IMR-90 (cell line): ENCODE measurements at regions not wholly inside any gene's neighbourhood (a gene's known extent, or its start where the extent isn't known, plus 50 kb on each side); places are given as distances from the start of the nearest gene placed in this dataset.

ENCODE experiments used
- ATAC-seq: fragments of 200-7000 bp; cut with Tn5 transposase; 2 replicates; pipeline ENCODE4 v1.9.1; 2020; ENCODE audit warnings: low read depth, mild to moderate bottlenecking, moderate library complexity
- BruUV-seq: library from RNA; stranded (reverse); fragments of 400-500 nt; replicated peaks from 2 replicates; lab custom pipeline; 2021; lab: Mats Ljungman, UMichigan
- CTCF ChIA-PET: fragments of 300-600 bp; formaldehyde crosslinking; extraction: SDS; loops from one replicate; lab custom pipeline; 2021; ENCODE audit warnings: antibody characterized with exemption; lab: Yijun Ruan, JAX
- POLR2A ChIA-PET: fragments of 300-600 bp; sonication (Branson Sonifier 250); formaldehyde crosslinking; loops from one replicate; lab custom pipeline; 2022; ENCODE audit warnings: antibody characterized with exemption; ENCODE audit not compliant: unreplicated experiment; lab: Charles Lee
- DNase-seq: peaks from one replicate; pipeline ENCODE4 v3.0.0; 2013
- H2AFZ ChIP-seq: replicated peaks from 2 replicates; pipeline ENCODE3; 2013; ENCODE audit warnings: low read length, mild to moderate bottlenecking; ENCODE audit not compliant: poor library complexity
- H2AK5ac ChIP-seq: 2 replicates; pipeline ENCODE4 v1.6.1; 2013; ENCODE audit warnings: low read depth, low read length, inconsistent platforms
- H2AK9ac ChIP-seq: replicated peaks from 2 replicates; pipeline ENCODE3; 2013; ENCODE audit warnings: mild to moderate bottlenecking, low read depth, low read length, moderate library complexity; ENCODE audit not compliant: poor library complexity
- H2BK120ac ChIP-seq: 2 replicates; pipeline ENCODE4 v1.6.1; 2013; ENCODE audit warnings: low read depth, low read length, inconsistent platforms
- H2BK15ac ChIP-seq: 3 replicates; pipeline ENCODE4 v1.6.1; 2013; ENCODE audit warnings: low read depth, low read length, inconsistent platforms
- H2BK20ac ChIP-seq: 2 replicates; pipeline ENCODE4 v1.6.1; 2013; ENCODE audit warnings: low read depth, mild to moderate bottlenecking, inconsistent platforms, low read length, moderate library complexity
- H2BK5ac ChIP-seq: 2 replicates; pipeline ENCODE4 v1.6.1; 2013; ENCODE audit warnings: mild to moderate bottlenecking, low read depth, low read length, inconsistent platforms; ENCODE audit not compliant: poor library complexity, severe bottlenecking
- H3K14ac ChIP-seq: replicated peaks from 2 replicates; pipeline ENCODE4 v1.6.1; 2013; ENCODE audit warnings: low read depth, low read length, inconsistent platforms
- H3K18ac ChIP-seq: 2 replicates; pipeline ENCODE4 v1.6.1; 2013; ENCODE audit warnings: low read depth, low read length, control low read depth
- H3K23ac ChIP-seq: 2 replicates; pipeline ENCODE4 v1.6.1; 2013; ENCODE audit warnings: low read depth, low read length, inconsistent platforms
- H3K27ac ChIP-seq: 2 replicates; pipeline ENCODE4 v1.5.1; 2013; ENCODE audit warnings: mild to moderate bottlenecking, control low read depth, low read length; ENCODE audit not compliant: insufficient read depth
- H3K27me3 ChIP-seq: 2 replicates; pipeline ENCODE4 v1.6.1; 2013; ENCODE audit warnings: low read length; ENCODE audit not compliant: control insufficient read depth, insufficient read depth
- H3K36me3 ChIP-seq: 2 replicates; pipeline ENCODE4 v1.6.1; 2013; ENCODE audit warnings: low read length, mixed read lengths; ENCODE audit not compliant: control insufficient read depth, insufficient read depth
- H3K4ac ChIP-seq: 2 replicates; pipeline ENCODE4 v1.6.1; 2013; ENCODE audit warnings: low read depth, low read length, inconsistent platforms
- H3K4me1 ChIP-seq: 2 replicates; pipeline ENCODE4 v1.6.1; 2013; ENCODE audit warnings: low read length, mixed read lengths; ENCODE audit not compliant: control insufficient read depth, insufficient read depth
- H3K4me2 ChIP-seq: 2 replicates; pipeline ENCODE4 v1.6.1; 2013; ENCODE audit warnings: low read depth, mild to moderate bottlenecking, control low read depth, low read length, moderate library complexity
- H3K4me3 ChIP-seq: 2 replicates; pipeline ENCODE4 v1.5.1; 2013; ENCODE audit warnings: low read depth, mild to moderate bottlenecking, control low read depth, low read length, moderate library complexity; ENCODE audit not compliant: insufficient read depth
- H3K56ac ChIP-seq: 2 replicates; pipeline ENCODE4 v1.6.1; 2013; ENCODE audit warnings: low read length, inconsistent platforms; ENCODE audit not compliant: insufficient read depth; ENCODE audit errors: extremely low read depth
- H3K79me1 ChIP-seq, 2 experiments: 2 replicates each; pipeline ENCODE4 v1.6.1; 2013; ENCODE audit warnings: low read length in 2 of 2, inconsistent platforms in 1 of 2, low read depth in 1 of 2
- H3K9ac ChIP-seq: 2 replicates; pipeline ENCODE4 v1.6.1; 2013; ENCODE audit warnings: low read depth, low read length, control low read depth
- H3K9me1 ChIP-seq: 2 replicates; pipeline ENCODE4 v1.6.1; 2013; ENCODE audit warnings: low read length, inconsistent platforms; ENCODE audit not compliant: insufficient read depth
- H3K9me3 ChIP-seq: 2 replicates; pipeline ENCODE4 v1.6.1; 2013; ENCODE audit warnings: low read length; ENCODE audit not compliant: control insufficient read depth, insufficient read depth
- H4K20me1 ChIP-seq: 2 replicates; pipeline ENCODE4 v1.6.1; 2013; ENCODE audit warnings: low read length, inconsistent platforms; ENCODE audit not compliant: insufficient read depth
- H4K5ac ChIP-seq: 2 replicates; pipeline ENCODE4 v1.6.1; 2013; ENCODE audit warnings: mild to moderate bottlenecking, low read depth, low read length, control low read depth
- H4K8ac ChIP-seq, 2 experiments: 2 replicates each; pipeline ENCODE4 v1.6.1; 2013; ENCODE audit warnings: low read depth in 2 of 2, low read length in 2 of 2, control low read depth in 1 of 2, inconsistent platforms in 1 of 2
- H4K91ac ChIP-seq: 2 replicates; pipeline ENCODE4 v1.6.1; 2013; ENCODE audit warnings: low read depth, low read length, inconsistent platforms; ENCODE audit not compliant: insufficient read depth
- CEBPB ChIP-seq: IDR thresholded peaks from 2 replicates; pipeline ENCODE4 v1.6.1; 2012; ENCODE audit warnings: low read depth, low read length, improper control_type of control experiment
- WGBS, 2 experiments: methylation state at CpG; one replicate each; pipeline versions ENCODE4 v1.1.5 to v1.1.7; 2013; ENCODE audit warnings: missing lambda C conversion rate in 2 of 2; ENCODE audit not compliant: insufficient read length in 1 of 2; ENCODE audit errors: extremely low coverage in 2 of 2; 5-methylcytosine and 5-hydroxymethylcytosine counted together
- dilution Hi-C: fragments of 300-500 bp; cut with HindIII; formaldehyde crosslinking; loops from one replicate; pipeline ENCODE4 v1.14.3; 2018; ENCODE audit warnings: low sequenced_read_pairs; ENCODE audit not compliant: unreplicated experiment
- in situ Hi-C: fragments of 300-500 bp; cut with MboI; formaldehyde crosslinking; loops from 3 replicates; pipeline ENCODE4 v1.14.3; 2019; ENCODE audit warnings: low sequenced_read_pairs, inconsistent platforms, mixed read lengths
- intact Hi-C: fragments of 100-400 bp; cut with micrococcal nuclease; formaldehyde crosslinking; loops from 2 replicates; pipeline ENCODE4 v1.10.0; 2022

DNA sequence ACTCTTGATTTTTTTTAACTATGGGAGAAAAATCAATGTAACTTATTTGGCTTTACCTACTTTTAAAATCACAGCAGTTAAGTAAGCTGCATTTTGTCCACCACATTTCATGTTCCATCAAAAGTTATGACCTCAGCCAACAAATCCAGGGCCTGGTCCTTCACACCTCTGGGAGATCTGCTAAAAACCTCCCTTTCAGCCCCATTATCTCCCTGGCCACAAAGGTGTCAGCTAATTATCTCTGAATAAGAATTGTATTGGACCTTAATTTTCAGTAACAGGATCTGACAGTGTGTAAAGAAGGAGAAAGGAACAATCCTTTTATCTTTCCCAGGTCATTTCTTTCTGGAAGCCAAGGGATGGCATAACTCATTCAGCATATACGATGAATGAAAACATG, 359.3 kb downstream of the TMEM182 start:
- H3K18ac ChIP-seq = no peak overlapping the region
- no peaks in the 10 kb centered on the region for H3K36me3 ChIP-seq
- H2BK120ac ChIP-seq = no peak overlapping the region
- no peak overlapping the region for H3K4ac ChIP-seq
- H4K91ac ChIP-seq = no peak overlapping the region
- no peak overlapping the region for H3K4me2 ChIP-seq
- ChIA-PET CTCF (interaction anchor here (1.1 kb wide), 1 partner anchor 21 kb away, joined by 3 read pairs; no protein-coding TSS in a partner anchor), POLR2A (no interaction called here)
- dilution Hi-C loops (no loop called here), intact Hi-C loops (no loop called here), in situ Hi-C loops (no loop called here)
- no peaks in the 10 kb centered on the region for H4K20me1 ChIP-seq
- no peak overlapping the region for H2BK15ac ChIP-seq
- no peak for DNase-seq
- no peak overlapping the region for H4K5ac ChIP-seq
- no peak overlapping the region for H2BK20ac ChIP-seq
- no peak overlapping the region for H3K27ac ChIP-seq
- H3K4me1 ChIP-seq = no peaks in the 10 kb centered on the region
- H2BK5ac ChIP-seq = no peak overlapping the region
- H3K56ac ChIP-seq = no peak overlapping the region
- no peak overlapping the region for H3K23ac ChIP-seq
- H3K9ac ChIP-seq = no peak overlapping the region
- H2AFZ ChIP-seq = no peak overlapping the region
- peaks cover 9% of the 10 kb centered on the region; the same call in 1 of the 2 replicates for H3K9me3 ChIP-seq
- no peak for TF ChIP-seq CEBPB
- H2AK9ac ChIP-seq = no peak overlapping the region
- no peaks in the 10 kb centered on the region for H3K27me3 ChIP-seq
- no peak overlapping the region for H3K4me3 ChIP-seq
- ATAC-seq = no peak
- no peak overlapping the region for H2AK5ac ChIP-seq
- H3K14ac ChIP-seq = no peak overlapping the region
- H3K79me1 ChIP-seq = no peaks in the 10 kb centered on the region
- no peak overlapping the region for H4K8ac ChIP-seq
- no CpG with 5 or more reads among the region's 1 CpG for WGBS, 2 experiments
- no peaks in the 10 kb centered on the region for H3K9me1 ChIP-seq
- no TSS peak for BruUV-seq
